Thoracic aorta (tissue), 2 donors: ENCODE measurements at regions not wholly inside any gene's neighbourhood (a gene's known extent, or its start where the extent isn't known, plus 50 kb on each side); places are given as distances from the start of the nearest gene placed in this dataset.
"Not testable (repeated sequence)": the region's sequence is repeated elsewhere in the genome, so short reads cannot be mapped to it uniquely, and the experiment has no call there.

Source experiments
- ATAC-seq: fragments of 150-250 bp; one replicate; pipeline ENCODE4 v1.8.0; 2017; ENCODE audit warnings: low read depth; ENCODE audit not compliant: insufficient number of reproducible peaks, low FRiP score
- DNase-seq: peaks from one replicate; pipeline ENCODE4 v3.0.0-alpha.2; 2020; ENCODE audit warnings: low spot score
- H3K27ac ChIP-seq, 2 donors: fragments of 200-600 bp; sonication (generic); 1 replicate in 1 of 2; 2 replicates in 1 of 2; pipeline ENCODE4 v1.5.1; 2016; ENCODE audit warnings: mild to moderate bottlenecking in 2 of 2, moderate library complexity in 2 of 2
- H3K27me3 ChIP-seq: fragments of 200-600 bp; sonication (generic); replicated peaks from 2 replicates; pipeline ENCODE4 v1.6.0; 2016; ENCODE audit warnings: mild to moderate bottlenecking; ENCODE audit not compliant: insufficient read depth
- H3K36me3 ChIP-seq: fragments of 200-600 bp; sonication (generic); one replicate; pipeline ENCODE4 v1.5.1; 2016
- H3K4me1 ChIP-seq, 2 donors: fragments of 200-600 bp; sonication (generic); 1 replicate in 1 of 2; 2 replicates in 1 of 2; pipeline versions ENCODE4 v1.5.1 to v1.6.0; 2016; ENCODE audit warnings: low read depth in 2 of 2, mild to moderate bottlenecking in 1 of 2; ENCODE audit not compliant: control insufficient read depth in 1 of 2
- H3K4me3 ChIP-seq: fragments of 200-600 bp; sonication (generic); 2 replicates; pipeline ENCODE4 v1.5.1; 2016; ENCODE audit warnings: mild to moderate bottlenecking
- H3K9me3 ChIP-seq: fragments of 200-600 bp; sonication (generic); 2 replicates; pipeline ENCODE4 v1.5.1; 2016
- TF ChIP-seq, protein P1 (sequence below): fragments of 200-600 bp; sonication (generic); IDR thresholded peaks from one replicate; pipeline ENCODE4 v1.5.1; 2019; ENCODE audit warnings: antibody characterized with exemption

DNA sequence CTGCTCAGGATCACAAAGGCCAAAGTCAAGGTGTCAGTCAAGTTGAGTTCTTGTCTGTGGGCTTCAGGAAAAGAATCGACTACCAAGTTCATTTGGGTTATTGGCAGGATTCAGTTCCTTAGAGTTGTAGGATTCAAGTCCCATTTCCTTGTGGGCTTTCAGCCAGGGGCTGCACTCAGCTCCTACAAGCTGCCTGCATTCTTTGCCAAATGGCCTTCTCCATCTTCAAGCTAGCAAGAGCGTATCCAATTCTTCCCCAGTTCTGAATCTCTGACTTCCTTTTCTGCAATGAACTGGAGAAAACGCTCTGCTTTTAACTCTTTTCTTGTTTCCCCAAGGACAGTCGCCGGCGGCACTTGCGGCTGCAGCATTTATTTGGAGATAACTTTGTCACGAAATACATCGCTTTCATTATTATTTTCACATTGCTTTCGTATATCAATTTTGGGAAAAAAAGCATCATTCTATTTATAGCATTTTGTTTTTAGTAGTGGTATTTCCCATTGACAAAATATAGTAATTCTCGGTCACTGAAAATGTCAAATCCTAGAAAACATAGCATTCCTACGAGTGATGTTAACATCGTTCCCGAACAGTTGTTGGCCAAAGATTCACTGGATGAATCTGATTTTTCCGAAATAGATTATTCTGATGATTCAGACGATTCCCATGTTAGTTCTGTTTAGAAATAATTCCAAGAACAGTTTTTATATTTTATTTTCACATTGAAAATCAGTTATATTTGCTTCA is 59.6 kb upstream of the SERPINE2 start:
- TF ChIP-seq, protein P1, sequence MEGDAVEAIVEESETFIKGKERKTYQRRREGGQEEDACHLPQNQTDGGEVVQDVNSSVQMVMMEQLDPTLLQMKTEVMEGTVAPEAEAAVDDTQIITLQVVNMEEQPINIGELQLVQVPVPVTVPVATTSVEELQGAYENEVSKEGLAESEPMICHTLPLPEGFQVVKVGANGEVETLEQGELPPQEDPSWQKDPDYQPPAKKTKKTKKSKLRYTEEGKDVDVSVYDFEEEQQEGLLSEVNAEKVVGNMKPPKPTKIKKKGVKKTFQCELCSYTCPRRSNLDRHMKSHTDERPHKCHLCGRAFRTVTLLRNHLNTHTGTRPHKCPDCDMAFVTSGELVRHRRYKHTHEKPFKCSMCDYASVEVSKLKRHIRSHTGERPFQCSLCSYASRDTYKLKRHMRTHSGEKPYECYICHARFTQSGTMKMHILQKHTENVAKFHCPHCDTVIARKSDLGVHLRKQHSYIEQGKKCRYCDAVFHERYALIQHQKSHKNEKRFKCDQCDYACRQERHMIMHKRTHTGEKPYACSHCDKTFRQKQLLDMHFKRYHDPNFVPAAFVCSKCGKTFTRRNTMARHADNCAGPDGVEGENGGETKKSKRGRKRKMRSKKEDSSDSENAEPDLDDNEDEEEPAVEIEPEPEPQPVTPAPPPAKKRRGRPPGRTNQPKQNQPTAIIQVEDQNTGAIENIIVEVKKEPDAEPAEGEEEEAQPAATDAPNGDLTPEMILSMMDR = no peak
- H3K36me3 ChIP-seq = no peaks in the 10 kb centered on the region
- H3K4me3 ChIP-seq = no peak overlapping the region
- no peak overlapping the region for H3K27ac ChIP-seq
- H3K4me1 ChIP-seq = no peaks in the 10 kb centered on the region
- ATAC-seq (no peak), DNase-seq (no peak)
- no peaks in the 10 kb centered on the region for H3K9me3 ChIP-seq
- no peaks in the 10 kb centered on the region for H3K27me3 ChIP-seq

DNA sequence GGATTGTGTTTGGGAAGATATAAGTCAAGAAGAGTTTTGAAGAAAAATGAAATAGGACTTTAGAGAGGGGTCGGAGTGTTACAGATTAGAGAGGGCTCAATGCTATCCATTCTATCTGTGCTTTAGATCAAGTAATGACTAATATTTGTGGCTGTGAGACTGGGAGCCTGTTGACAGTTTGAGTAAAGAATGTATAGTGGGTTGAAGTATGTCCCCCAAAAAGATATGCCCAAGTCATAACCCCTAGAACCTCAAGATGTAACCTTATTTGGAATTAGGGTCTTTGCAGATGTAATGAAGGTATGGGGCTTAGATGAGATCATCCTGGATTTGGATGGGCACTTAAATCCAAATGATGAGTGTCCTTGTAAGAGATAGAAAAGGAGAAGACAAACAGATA is 55.3 kb upstream of the SERPINE2 start:
- no peaks in the 10 kb centered on the region for H3K9me3 ChIP-seq
- DNase-seq = no peak
- H3K36me3 ChIP-seq = no peaks in the 10 kb centered on the region

DNA sequence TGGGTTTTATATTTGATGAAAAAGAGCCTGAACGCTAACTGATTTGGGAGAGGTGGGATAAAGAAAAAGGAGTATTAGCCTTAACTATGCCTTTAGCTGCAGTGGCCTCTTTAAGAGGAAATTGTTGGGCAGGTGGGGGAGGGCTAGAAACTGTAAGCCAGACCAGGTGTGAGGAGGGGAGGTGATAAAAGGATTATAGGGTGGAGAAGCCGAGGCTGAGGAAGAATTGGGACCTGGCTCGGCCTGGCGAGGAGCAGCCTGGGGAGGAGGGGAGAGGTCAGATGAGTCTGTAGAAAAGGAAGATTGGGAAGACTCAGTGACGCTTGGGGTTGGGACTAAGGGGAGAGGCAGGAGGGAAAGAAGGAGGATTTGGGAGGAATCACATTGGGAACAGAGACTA is 52.6 kb upstream of the SERPINE2 start:
- not testable (repeated sequence) for H3K27me3 ChIP-seq, ATAC-seq, H3K36me3 ChIP-seq, H3K4me1 ChIP-seq, H3K27ac ChIP-seq, H3K4me3 ChIP-seq, DNase-seq, H3K9me3 ChIP-seq

More for the DNA sequence above, 55.3 kb upstream of the SERPINE2 start:
- TF ChIP-seq, protein P1 = no peak
- Histone ChIP-seq H3K4me3 (no peak overlapping the region), H3K27ac (no peak overlapping the region), H3K4me1 (no peaks in the 10 kb centered on the region), H3K27me3 (no peaks in the 10 kb centered on the region)
- ATAC-seq = no peak

GRCh38 chr2:224089606-224090005 is 50.5 kb upstream of the SERPINE2 start:
- H3K4me1 ChIP-seq, H3K9me3 ChIP-seq, H3K27ac ChIP-seq, DNase-seq, H3K4me3 ChIP-seq, H3K27me3 ChIP-seq, H3K36me3 ChIP-seq, ATAC-seq: not testable (repeated sequence)
